GM19455 (cell line): ENCODE measurements at regions not wholly inside any gene's neighbourhood (a gene's known extent, or its start where the extent isn't known, plus 50 kb on each side); places are given as distances from the start of the nearest gene placed in this dataset.
"Not testable (repeated sequence)": the region's sequence is repeated elsewhere in the genome, so short reads cannot be mapped to it uniquely, and the experiment has no call there.

Experiments used
- ATAC-seq: cut with Tn5 transposase; IDR thresholded peaks from one replicate; pipeline ENCODE4 v1.9.1; 2021; ENCODE audit not compliant: unreplicated experiment

- ATAC-seq, result no peak
These were observed 121.2 kb upstream of the RANBP3L start for GRCh38 chr5:36422952-36423351.

- ATAC-seq, result no peak
These were observed 122.0 kb upstream of the RANBP3L start for GRCh38 chr5:36423578-36424307.

GRCh38 chr5:36426070-36426469 is 124.4 kb upstream of the RANBP3L start:
- not testable (repeated sequence) for ATAC-seq

GRCh38 chr5:36435516-36435915 is 133.8 kb upstream of the RANBP3L start:
- no peak for ATAC-seq

- ATAC-seq, result no peak
These were observed 134.6 kb upstream of the RANBP3L start for GRCh38 chr5:36436306-36436705.

GRCh38 chr5:36438765-36439561 is 137.3 kb upstream of the RANBP3L start:
- ATAC-seq, result no peak

GRCh38 chr5:36440300-36440699 is 138.6 kb upstream of the RANBP3L start:
- ATAC-seq, result no peak

GRCh38 chr5:36441280-36441679 is 139.6 kb upstream of the RANBP3L start:
- ATAC-seq, result no peak

- no peak for ATAC-seq
These were observed 140.7 kb upstream of the RANBP3L start for GRCh38 chr5:36442352-36442751.

GRCh38 chr5:36442796-36443195 is 141.1 kb upstream of the RANBP3L start:
- no peak for ATAC-seq

- no peak for ATAC-seq
These were observed 142.2 kb upstream of the RANBP3L start for GRCh38 chr5:36443941-36444340.

- ATAC-seq, result no peak
These were observed 143.1 kb upstream of the RANBP3L start for GRCh38 chr5:36444582-36445418.

- ATAC-seq, result no peak
These were observed 146.1 kb upstream of the RANBP3L start for GRCh38 chr5:36447776-36448175.

- no peak for ATAC-seq
These were observed 148.7 kb upstream of the RANBP3L start for GRCh38 chr5:36450229-36451014.

- ATAC-seq, result no peak
These were observed 150.8 kb upstream of the RANBP3L start for GRCh38 chr5:36452424-36453006.

GRCh38 chr5:36457511-36458270 is 148.7 kb upstream of the SLC1A3 start:
- ATAC-seq, result no peak

GRCh38 chr5:36458746-36459145 is 147.7 kb upstream of the SLC1A3 start:
- no peak for ATAC-seq

GRCh38 chr5:36459176-36460135 is 146.9 kb upstream of the SLC1A3 start:
- ATAC-seq, result no peak
